ENCODE measurements at regions not wholly inside any gene's neighbourhood (a gene's known extent, or its start where the extent isn't known, plus 50 kb on each side); places are given as distances from the start of the nearest gene placed in this dataset.

DNA sequence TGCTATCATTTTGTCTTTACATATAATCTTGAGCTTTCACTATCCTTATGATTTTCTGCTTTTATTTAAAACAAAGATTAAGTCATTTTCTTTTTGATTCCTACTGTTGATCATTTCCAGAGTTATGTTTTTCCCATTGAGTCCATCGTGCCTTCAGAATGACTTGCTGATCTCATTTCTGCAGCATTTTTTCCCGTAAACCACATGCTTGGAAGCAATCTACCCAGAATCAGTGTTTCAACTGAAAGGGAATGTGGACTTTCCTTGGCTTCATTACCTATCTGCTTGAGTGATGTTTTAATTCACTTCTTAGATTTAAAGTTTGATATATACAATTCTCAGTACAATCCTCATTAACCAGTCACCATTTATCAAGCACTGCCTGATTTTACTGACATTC lies 192.4 kb upstream of the FSTL5 start:
- Histone ChIP-seq H3K27ac (no peak overlapping the region), H4K20me1 (ENCODE audit: insufficient read depth) (no peaks in the 10 kb centered on the region), H3K4me2 (no peak overlapping the region), H3K4me1 (ENCODE audit: low read depth, poor library complexity, severe bottlenecking) (no peaks in the 10 kb centered on the region), H3K4me3 (IDR thresholded peaks at IDR 0.05; ENCODE audit: insufficient read depth, low read depth, low read length) (no peak overlapping the region), H3K36me3 (ENCODE audit: insufficient read depth) (no peaks in the 10 kb centered on the region), H3K27me3 (ENCODE audit: insufficient read depth, low read depth) (no peaks in the 10 kb centered on the region), H3K79me2 (ENCODE audit: insufficient read depth, low read depth) (no peaks in the 10 kb centered on the region), H2AFZ (ENCODE audit: low read depth) (no peak overlapping the region), H3K9ac (no peak overlapping the region)
- TF ChIP-seq, protein P1, sequence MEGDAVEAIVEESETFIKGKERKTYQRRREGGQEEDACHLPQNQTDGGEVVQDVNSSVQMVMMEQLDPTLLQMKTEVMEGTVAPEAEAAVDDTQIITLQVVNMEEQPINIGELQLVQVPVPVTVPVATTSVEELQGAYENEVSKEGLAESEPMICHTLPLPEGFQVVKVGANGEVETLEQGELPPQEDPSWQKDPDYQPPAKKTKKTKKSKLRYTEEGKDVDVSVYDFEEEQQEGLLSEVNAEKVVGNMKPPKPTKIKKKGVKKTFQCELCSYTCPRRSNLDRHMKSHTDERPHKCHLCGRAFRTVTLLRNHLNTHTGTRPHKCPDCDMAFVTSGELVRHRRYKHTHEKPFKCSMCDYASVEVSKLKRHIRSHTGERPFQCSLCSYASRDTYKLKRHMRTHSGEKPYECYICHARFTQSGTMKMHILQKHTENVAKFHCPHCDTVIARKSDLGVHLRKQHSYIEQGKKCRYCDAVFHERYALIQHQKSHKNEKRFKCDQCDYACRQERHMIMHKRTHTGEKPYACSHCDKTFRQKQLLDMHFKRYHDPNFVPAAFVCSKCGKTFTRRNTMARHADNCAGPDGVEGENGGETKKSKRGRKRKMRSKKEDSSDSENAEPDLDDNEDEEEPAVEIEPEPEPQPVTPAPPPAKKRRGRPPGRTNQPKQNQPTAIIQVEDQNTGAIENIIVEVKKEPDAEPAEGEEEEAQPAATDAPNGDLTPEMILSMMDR (conservative IDR thresholded peaks at IDR 0.05; ENCODE audit: low read depth, low read length) = no peak

DNA sequence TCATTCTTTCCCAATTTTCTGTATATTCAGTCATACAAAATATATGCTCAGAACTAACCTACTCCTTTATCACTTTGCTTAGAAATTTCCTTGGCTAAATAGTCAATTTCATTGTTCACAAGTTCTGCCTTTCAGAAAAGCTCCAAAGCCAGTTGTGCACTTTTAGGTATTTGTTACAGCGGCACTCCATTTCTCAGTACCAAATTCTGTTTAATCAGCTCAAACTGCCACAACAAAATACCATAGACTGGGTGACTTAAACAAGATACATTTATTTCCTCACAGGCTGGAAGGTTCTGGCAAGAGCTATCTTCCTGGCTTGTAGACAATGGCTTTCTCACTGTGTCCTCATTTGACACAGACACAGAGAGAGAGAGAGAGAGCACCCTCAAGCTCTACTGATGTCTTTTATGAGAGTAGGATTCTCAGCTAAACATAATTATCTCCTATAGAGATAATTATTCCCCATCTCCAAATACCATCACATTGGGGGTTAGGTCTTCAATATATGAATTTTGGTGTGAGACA lies 188.8 kb upstream of the FSTL5 start:
- Histone ChIP-seq H3K9ac (no peak overlapping the region), H3K36me3 (ENCODE audit: insufficient read depth) (no peaks in the 10 kb centered on the region), H3K4me1 (ENCODE audit: low read depth, poor library complexity, severe bottlenecking) (no peaks in the 10 kb centered on the region), H3K4me2 (no peak overlapping the region), H3K4me3 (IDR thresholded peaks at IDR 0.05; ENCODE audit: insufficient read depth, low read depth, low read length) (no peak overlapping the region), H3K79me2 (ENCODE audit: insufficient read depth, low read depth) (no peaks in the 10 kb centered on the region), H3K27ac (no peak overlapping the region), H3K27me3 (ENCODE audit: insufficient read depth, low read depth) (no peaks in the 10 kb centered on the region), H2AFZ (ENCODE audit: low read depth) (no peak overlapping the region), H4K20me1 (ENCODE audit: insufficient read depth) (no peaks in the 10 kb centered on the region)
- TF ChIP-seq, protein P1 (conservative IDR thresholded peaks at IDR 0.05; ENCODE audit: low read depth, low read length) = no peak

DNA sequence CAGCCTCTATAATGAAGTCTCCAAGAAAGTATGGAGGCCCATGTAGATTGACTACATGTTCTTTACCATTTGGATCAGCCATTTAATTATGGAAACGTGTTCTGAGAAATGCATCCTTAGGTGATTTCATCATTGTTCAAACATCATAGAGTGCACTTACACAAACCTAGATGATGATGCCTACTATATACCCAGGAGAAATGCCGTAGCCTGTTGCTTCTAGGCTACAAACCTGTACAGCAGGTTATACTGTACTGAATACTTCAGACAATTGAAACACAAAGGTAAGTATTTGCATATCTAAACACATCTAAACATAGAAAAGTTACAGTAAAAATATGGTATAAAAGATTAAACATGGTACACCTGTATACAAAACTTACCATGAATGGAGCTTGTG lies 186.5 kb upstream of the FSTL5 start:
- Histone ChIP-seq H3K27ac (no peak overlapping the region), H3K27me3 (ENCODE audit: insufficient read depth, low read depth) (no peaks in the 10 kb centered on the region), H3K79me2 (ENCODE audit: insufficient read depth, low read depth) (no peaks in the 10 kb centered on the region), H3K4me2 (no peak overlapping the region), H2AFZ (ENCODE audit: low read depth) (no peak overlapping the region), H3K36me3 (ENCODE audit: insufficient read depth) (no peaks in the 10 kb centered on the region), H3K9ac (no peak overlapping the region), H3K4me1 (ENCODE audit: low read depth, poor library complexity, severe bottlenecking) (peaks cover 9% of the 10 kb centered on the region), H4K20me1 (ENCODE audit: insufficient read depth) (no peaks in the 10 kb centered on the region), H3K4me3 (IDR thresholded peaks at IDR 0.05; ENCODE audit: insufficient read depth, low read depth, low read length) (no peak overlapping the region)
- TF ChIP-seq, protein P1 (conservative IDR thresholded peaks at IDR 0.05; ENCODE audit: low read depth, low read length) = no peak

DNA sequence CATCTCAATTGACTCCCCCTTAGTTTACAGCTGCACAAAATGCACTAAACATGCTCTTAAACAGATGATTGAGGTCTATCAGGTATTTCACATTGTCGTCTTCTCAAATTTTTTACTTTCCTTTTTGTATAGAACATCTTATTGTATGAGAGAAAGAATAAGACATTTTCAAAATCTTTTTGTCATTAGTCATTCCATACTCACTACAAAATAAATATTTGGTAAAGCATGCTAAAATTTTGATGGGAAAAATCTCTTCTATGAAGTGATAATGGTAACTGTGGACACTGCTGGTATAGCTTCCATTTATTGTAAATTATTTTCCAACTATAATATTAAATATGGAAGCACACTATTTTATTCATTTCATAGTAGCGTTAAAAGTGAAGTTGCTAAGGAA lies 185.6 kb upstream of the FSTL5 start:
- H3K4me3 ChIP-seq (IDR thresholded peaks at IDR 0.05; ENCODE audit: insufficient read depth, low read depth, low read length) = no peak overlapping the region

More for the DNA sequence above, 185.6 kb upstream of the FSTL5 start:
- Histone ChIP-seq H3K4me1 (ENCODE audit: low read depth, poor library complexity, severe bottlenecking) (peaks cover 9% of the 10 kb centered on the region), H3K79me2 (ENCODE audit: insufficient read depth, low read depth) (no peaks in the 10 kb centered on the region), H3K27me3 (ENCODE audit: insufficient read depth, low read depth) (no peaks in the 10 kb centered on the region), H3K9ac (no peak overlapping the region), H3K27ac (no peak overlapping the region), H3K36me3 (ENCODE audit: insufficient read depth) (no peaks in the 10 kb centered on the region), H4K20me1 (ENCODE audit: insufficient read depth) (no peaks in the 10 kb centered on the region), H2AFZ (ENCODE audit: low read depth) (no peak overlapping the region), H3K4me2 (no peak overlapping the region)
- TF ChIP-seq, protein P1 (conservative IDR thresholded peaks at IDR 0.05; ENCODE audit: low read depth, low read length) = no peak
